Naive thymus-derived CD4-positive, alpha-beta T cell (primary cell): ENCODE measurements at regions not wholly inside any gene's neighbourhood (a gene's known extent, or its start where the extent isn't known, plus 50 kb on each side); places are given as distances from the start of the nearest gene placed in this dataset.

Source experiments
- ATAC-seq: fragments of 150-1000 bp; cut with Tn5 transposase; 2 replicates; pipeline ENCODE4 v1.10.0; 2021; ENCODE audit warnings: mild to moderate bottlenecking, moderate library complexity
- CTCF ChIA-PET: fragments of 350-600 bp; sonication (Branson Sonifier 250); formaldehyde crosslinking; loops from one replicate; lab custom pipeline; 2021; ENCODE audit warnings: antibody characterized with exemption; lab: Charles Lee
- POLR2A ChIA-PET: fragments of 350-600 bp; sonication (Branson Sonifier 250); formaldehyde crosslinking; loops from one replicate; lab custom pipeline; 2021; ENCODE audit warnings: antibody characterized with exemption, inconsistent platforms; lab: Charles Lee
- DNase-seq, 9 donors: peaks; one replicate each; pipeline versions ENCODE4 v3.0.0 to v3.0.0-alpha.2; 2020 to 2022; ENCODE audit warnings: mixed read lengths in 1 of 9
- H3K27ac ChIP-seq: one replicate; pipeline ENCODE4 v1.7.0; 2013; ENCODE audit warnings: mild to moderate bottlenecking, low read depth, low read length, moderate library complexity
- H3K27me3 ChIP-seq, 2 donors: one replicate each; pipeline ENCODE4 v1.7.0; 2013; ENCODE audit warnings: low read length in 2 of 2, mild to moderate bottlenecking in 2 of 2, moderate library complexity in 2 of 2; ENCODE audit not compliant: control insufficient read depth in 2 of 2, insufficient read depth in 2 of 2
- H3K36me3 ChIP-seq, 3 experiments: 1 replicate in 2 of 3; 2 replicates in 1 of 3; pipeline ENCODE4 v1.7.0; 2013; ENCODE audit warnings: low read length in 3 of 3, mild to moderate bottlenecking in 3 of 3, moderate library complexity in 1 of 3; ENCODE audit not compliant: insufficient read depth in 3 of 3, control insufficient read depth in 2 of 3
- H3K4me1 ChIP-seq, 2 donors: one replicate each; pipeline ENCODE4 v1.7.0; 2013; ENCODE audit warnings: low read length in 2 of 2, mild to moderate bottlenecking in 2 of 2, moderate library complexity in 1 of 2; ENCODE audit not compliant: control insufficient read depth in 2 of 2, insufficient read depth in 2 of 2
- H3K4me3 ChIP-seq: 2 replicates; pipeline ENCODE4 v1.7.0; 2013; ENCODE audit warnings: mild to moderate bottlenecking, low read length
- H3K9me3 ChIP-seq, 3 experiments: 1 replicate in 2 of 3; 2 replicates in 1 of 3; pipeline ENCODE4 v1.7.0; 2013; ENCODE audit warnings: low read length in 3 of 3; ENCODE audit not compliant: control insufficient read depth in 2 of 3
- H3K27ac Mint-ChIP-seq, 9 donors: one replicate each; pipeline ENCODE4 v1.8.0; 2020 to 2022; ENCODE audit warnings: mixed read lengths in 9 of 9, mild to moderate bottlenecking in 8 of 9, moderate library complexity in 5 of 9, inconsistent platforms in 2 of 9
- H3K27me3 Mint-ChIP-seq, 5 donors: one replicate each; pipeline ENCODE4 v1.8.0; 2021 to 2022; ENCODE audit warnings: mixed read lengths in 5 of 5, mild to moderate bottlenecking in 1 of 5
- H3K36me3 Mint-ChIP-seq, 5 donors: one replicate each; pipeline ENCODE4 v1.8.0; 2020 to 2022; ENCODE audit warnings: mixed read lengths in 5 of 5, mild to moderate bottlenecking in 3 of 5, inconsistent platforms in 1 of 5
- H3K4me1 Mint-ChIP-seq, 7 donors: one replicate each; pipeline ENCODE4 v1.8.0; 2020 to 2022; ENCODE audit warnings: mixed read lengths in 7 of 7, mild to moderate bottlenecking in 3 of 7, inconsistent platforms in 1 of 7
- H3K4me3 Mint-ChIP-seq, 10 donors: one replicate each; pipeline ENCODE4 v1.8.0; 2020 to 2022; ENCODE audit warnings: mild to moderate bottlenecking in 10 of 10, mixed read lengths in 10 of 10, moderate library complexity in 6 of 10, inconsistent platforms in 2 of 10
- H3K9me3 Mint-ChIP-seq, 11 donors: one replicate each; pipeline ENCODE4 v1.8.0; 2020 to 2022; ENCODE audit warnings: mixed read lengths in 11 of 11, mild to moderate bottlenecking in 4 of 11, inconsistent platforms in 1 of 11, moderate library complexity in 1 of 11
- intact Hi-C, 2 donors: fragments of 100-400 bp; cut with micrococcal nuclease; formaldehyde crosslinking; loops; one replicate each; pipeline ENCODE4 v1.15.1; 2023

- intact Hi-C loops, result no loop called here
- Mint-ChIP-seq H3K27me3 (no peaks in the 10 kb centered on the region), H3K27ac (no peak overlapping the region), H3K4me3 (no peak overlapping the region), H3K4me1 (no peaks in the 10 kb centered on the region), H3K36me3 (no peaks in the 10 kb centered on the region), H3K9me3 (peaks cover 0 to 20% (median 9%) of the 10 kb centered on the region in 11 donors)
- H3K27ac ChIP-seq, result no peak overlapping the region
- ATAC-seq (no peak), DNase-seq (no peak)
- no peaks in the 10 kb centered on the region for H3K27me3 ChIP-seq
- CTCF ChIA-PET, result no interaction called here
- H3K36me3 ChIP-seq, result no peaks in the 10 kb centered on the region
- H3K4me1 ChIP-seq, result no peaks in the 10 kb centered on the region
- POLR2A ChIA-PET, result no interaction called here
- H3K9me3 ChIP-seq, result no peaks in the 10 kb centered on the region
- H3K4me3 ChIP-seq, result no peak overlapping the region
These were observed 878.1 kb downstream of the C12orf50 start for GRCh38 chr12:87150969-87151662.

DNA sequence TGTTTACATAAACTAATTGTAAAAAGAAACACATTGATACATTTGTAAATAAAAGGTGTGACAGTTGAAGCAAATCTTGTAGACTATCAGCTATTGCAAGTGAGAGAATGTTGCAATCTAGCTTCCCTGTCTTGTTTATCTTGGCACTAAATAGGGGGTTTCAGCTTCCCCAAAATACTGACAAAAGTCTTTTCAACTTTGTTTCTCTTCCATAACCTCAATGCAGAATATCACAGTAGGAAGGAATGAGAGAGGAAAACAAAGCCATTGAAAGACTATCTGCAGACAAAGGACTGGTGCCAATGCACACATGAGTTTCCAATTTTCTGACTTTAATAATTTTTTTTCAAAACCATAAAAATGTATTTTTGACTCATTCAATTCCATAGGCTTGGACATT is 886.2 kb upstream of the MGAT4C start:
- H3K27ac ChIP-seq, result no peak overlapping the region
- no peak overlapping the region for H3K4me3 ChIP-seq
- intact Hi-C loops, result no loop called here
- DNase-seq (no peak), ATAC-seq (no peak)
- Mint-ChIP-seq H3K4me1 (no peaks in the 10 kb centered on the region), H3K27me3 (no peaks in the 10 kb centered on the region), H3K36me3 (no peaks in the 10 kb centered on the region), H3K27ac (no peak overlapping the region), H3K9me3 (peaks cover 0 to 7% (median 0%) of the 10 kb centered on the region in 11 donors), H3K4me3 (no peak overlapping the region)
- H3K9me3 ChIP-seq, result no peaks in the 10 kb centered on the region
- ChIA-PET POLR2A (no interaction called here), CTCF (no interaction called here)
- H3K27me3 ChIP-seq, result no peaks in the 10 kb centered on the region
- no peaks in the 10 kb centered on the region for H3K4me1 ChIP-seq
- no peaks in the 10 kb centered on the region for H3K36me3 ChIP-seq

DNA sequence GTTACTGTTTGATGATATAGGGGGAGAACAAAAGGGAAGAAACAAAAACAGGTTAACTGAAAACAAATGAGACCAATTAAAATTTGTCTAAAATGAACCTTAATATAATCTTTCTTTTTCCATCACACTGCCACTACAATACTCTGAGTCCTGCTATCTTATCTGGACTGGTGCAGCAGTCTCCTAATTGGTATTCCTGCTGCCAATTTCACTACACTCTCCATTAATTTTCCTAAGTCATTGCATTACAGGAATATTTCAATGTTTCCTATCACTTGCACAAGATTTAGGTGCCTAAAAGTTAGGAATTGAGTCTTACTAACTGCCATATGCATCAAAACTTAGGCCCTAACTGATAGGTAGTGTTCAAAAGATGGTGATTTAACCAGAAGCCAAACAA is 884.9 kb upstream of the MGAT4C start:
- no peaks in the 10 kb centered on the region for H3K4me1 Mint-ChIP-seq
- Histone ChIP-seq H3K4me1 (no peaks in the 10 kb centered on the region), H3K27me3 (no peaks in the 10 kb centered on the region), H3K36me3 (no peaks in the 10 kb centered on the region), H3K27ac (no peak overlapping the region), H3K9me3 (no peaks in the 10 kb centered on the region), H3K4me3 (no peak overlapping the region)
- H3K36me3 Mint-ChIP-seq, result no peaks in the 10 kb centered on the region
- intact Hi-C loops, result no loop called here
- H3K27me3 Mint-ChIP-seq, result no peaks in the 10 kb centered on the region
- H3K9me3 Mint-ChIP-seq, result peaks cover 0 to 7% (median 3%) of the 10 kb centered on the region in 11 donors
- ATAC-seq, result no peak
- POLR2A ChIA-PET, result no interaction called here
- DNase-seq, result no peak
- no peak overlapping the region for H3K4me3 Mint-ChIP-seq
- H3K27ac Mint-ChIP-seq, result no peak overlapping the region
- CTCF ChIA-PET, result no interaction called here

GRCh38 chr12:87140262-87140661 is 884.1 kb upstream of the MGAT4C start:
- no peak overlapping the region for H3K27ac ChIP-seq
- H3K27ac Mint-ChIP-seq, result no peak overlapping the region
- no peaks in the 10 kb centered on the region for H3K4me1 Mint-ChIP-seq
- ATAC-seq (no peak), DNase-seq (no peak)
- no peak overlapping the region for H3K4me3 Mint-ChIP-seq
- intact Hi-C loops, result no loop called here
- no peaks in the 10 kb centered on the region for H3K27me3 ChIP-seq
- H3K9me3 Mint-ChIP-seq, result peaks cover 0 to 7% (median 3%) of the 10 kb centered on the region in 11 donors
- no peaks in the 10 kb centered on the region for H3K36me3 Mint-ChIP-seq
- H3K9me3 ChIP-seq, result no peaks in the 10 kb centered on the region
- CTCF ChIA-PET, result no interaction called here
- no peaks in the 10 kb centered on the region for H3K36me3 ChIP-seq
- no peaks in the 10 kb centered on the region for H3K27me3 Mint-ChIP-seq
- POLR2A ChIA-PET, result no interaction called here
- no peaks in the 10 kb centered on the region for H3K4me1 ChIP-seq
- no peak overlapping the region for H3K4me3 ChIP-seq

GRCh38 chr12:87137220-87137619 is 881.0 kb upstream of the MGAT4C start:
- H3K27me3 ChIP-seq, result no peaks in the 10 kb centered on the region
- DNase-seq (no peak), ATAC-seq (no peak)
- H3K4me1 ChIP-seq, result no peaks in the 10 kb centered on the region
- no peak overlapping the region for H3K4me3 Mint-ChIP-seq
- no peak overlapping the region for H3K27ac ChIP-seq
- H3K9me3 Mint-ChIP-seq, result peaks cover 0 to 15% (median 0%) of the 10 kb centered on the region in 11 donors
- no peaks in the 10 kb centered on the region for H3K27me3 Mint-ChIP-seq
- no peaks in the 10 kb centered on the region for H3K9me3 ChIP-seq
- H3K27ac Mint-ChIP-seq, result no peak overlapping the region
- no peak overlapping the region for H3K4me3 ChIP-seq
- no peaks in the 10 kb centered on the region for H3K36me3 ChIP-seq
- POLR2A ChIA-PET, result no interaction called here
- CTCF ChIA-PET, result no interaction called here
- no peaks in the 10 kb centered on the region for H3K4me1 Mint-ChIP-seq
- intact Hi-C loops, result no loop called here
- H3K36me3 Mint-ChIP-seq, result no peaks in the 10 kb centered on the region

DNA sequence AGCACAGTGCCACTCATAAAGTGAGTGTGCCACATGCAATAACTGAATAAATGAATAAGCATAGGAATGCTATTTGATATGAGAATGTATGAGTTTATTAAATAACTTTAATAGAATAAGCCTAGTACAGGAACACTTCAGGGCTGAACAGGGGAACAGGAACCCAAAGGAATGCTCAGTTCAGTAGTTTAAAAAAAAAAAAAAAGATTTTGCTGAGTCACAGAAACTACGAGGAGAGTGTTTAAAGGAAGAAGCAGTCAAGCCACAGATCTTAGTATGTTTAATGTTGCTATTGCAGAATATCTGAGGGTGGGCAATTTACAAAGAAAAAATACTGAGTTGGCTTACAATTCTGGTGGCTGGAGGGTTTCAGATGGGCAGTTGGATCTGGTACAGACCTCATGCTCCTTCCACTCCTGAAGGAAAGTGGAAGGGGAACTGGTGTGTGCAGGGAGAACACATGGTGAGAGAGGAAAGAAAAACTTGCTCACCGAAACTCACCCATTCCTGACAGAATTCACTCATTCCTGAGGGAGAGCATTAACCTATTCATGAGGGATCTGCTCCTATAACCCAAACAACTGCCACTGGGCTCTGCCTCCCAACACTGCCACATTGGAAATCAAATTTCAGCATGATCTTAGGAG is 880.3 kb upstream of the MGAT4C start:
- DNase-seq (no peak), ATAC-seq (no peak)
- intact Hi-C loops, result no loop called here
- Histone ChIP-seq H3K36me3 (no peaks in the 10 kb centered on the region), H3K4me3 (no peak overlapping the region), H3K27ac (no peak overlapping the region), H3K4me1 (no peaks in the 10 kb centered on the region), H3K9me3 (no peaks in the 10 kb centered on the region), H3K27me3 (no peaks in the 10 kb centered on the region)
- ChIA-PET POLR2A (no interaction called here), CTCF (no interaction called here)
- Mint-ChIP-seq H3K27ac (no peak overlapping the region), H3K36me3 (no peaks in the 10 kb centered on the region), H3K4me1 (no peaks in the 10 kb centered on the region), H3K27me3 (no peaks in the 10 kb centered on the region), H3K4me3 (no peak overlapping the region), H3K9me3 (peaks cover 0 to 15% (median 2%) of the 10 kb centered on the region in 11 donors)

DNA sequence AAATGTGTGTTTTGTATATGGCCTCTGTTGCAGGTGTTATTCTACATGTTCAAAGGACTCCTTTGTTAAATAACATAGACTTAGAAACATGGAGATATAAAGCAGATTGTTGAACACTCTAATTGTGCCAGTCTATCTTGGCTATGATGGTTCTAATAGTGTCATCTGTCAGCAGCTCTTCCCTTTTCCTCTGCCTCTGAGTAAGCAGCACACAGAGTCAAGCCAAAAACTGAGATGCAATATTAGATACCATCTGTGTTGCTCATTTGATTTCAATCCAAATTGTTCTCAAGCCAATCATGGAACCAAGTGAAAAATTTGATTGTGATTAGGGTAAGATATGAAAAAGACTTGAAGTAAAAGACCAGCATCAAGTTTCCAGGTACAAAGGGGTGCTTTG is 871.1 kb upstream of the MGAT4C start:
- Mint-ChIP-seq H3K27me3 (no peaks in the 10 kb centered on the region), H3K4me3 (no peak overlapping the region), H3K36me3 (no peaks in the 10 kb centered on the region), H3K9me3 (peaks cover 0 to 13% (median 4%) of the 10 kb centered on the region in 11 donors), H3K27ac (no peak overlapping the region), H3K4me1 (no peaks in the 10 kb centered on the region)
- no peaks in the 10 kb centered on the region for H3K27me3 ChIP-seq
- intact Hi-C loops, result no loop called here
- CTCF ChIA-PET, result no interaction called here
- no peaks in the 10 kb centered on the region for H3K9me3 ChIP-seq
- POLR2A ChIA-PET, result no interaction called here
- H3K36me3 ChIP-seq, result no peaks in the 10 kb centered on the region
- no peak overlapping the region for H3K4me3 ChIP-seq
- DNase-seq (no peak), ATAC-seq (no peak)
- no peaks in the 10 kb centered on the region for H3K4me1 ChIP-seq
- H3K27ac ChIP-seq, result no peak overlapping the region
